ENCODE measurements at regions not wholly inside any gene's neighbourhood (a gene's known extent, or its start where the extent isn't known, plus 50 kb on each side); places are given as distances from the start of the nearest gene placed in this dataset.

DNA sequence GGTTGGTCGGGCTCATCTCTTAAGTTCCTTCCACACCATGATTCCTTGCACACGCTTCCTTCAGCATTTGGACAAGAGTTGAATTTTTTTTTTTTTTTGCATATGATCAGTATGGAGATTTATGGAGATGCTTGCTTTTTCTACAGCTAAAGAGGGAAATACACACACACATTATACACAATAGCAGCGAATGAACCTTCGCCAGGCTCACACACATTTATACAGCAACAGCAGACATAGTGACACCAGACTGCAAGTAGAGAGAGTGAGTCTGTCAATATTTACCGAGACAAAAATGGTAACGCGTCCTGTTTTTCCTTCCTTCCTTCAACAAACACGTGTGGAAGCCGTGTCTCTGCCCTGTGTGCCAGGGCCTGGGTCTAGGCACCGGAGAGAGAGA is 897.9 kb downstream of the BCL11B start:
- TF ChIP-seq SPI1 (IDR thresholded peaks at IDR 0.05; ENCODE audit: low read depth, low read length) (no peak), PAX5 (IDR thresholded peaks at IDR 0.05; ENCODE audit: insufficient read depth, low read length, severe bottlenecking) (no peak), POLR2AphosphoS5 (IDR thresholded peaks at IDR 0.05; ENCODE audit: low read depth, low read length) (no peak), POLR2A (IDR thresholded peaks at IDR 0.05; ENCODE audit: low read depth, low read length) (no peak), POU2F2 (IDR thresholded peaks at IDR 0.05; ENCODE audit: low read depth, low read length) (no peak)
- no peak for FAIRE-seq
- no peak for DNase-seq (ENCODE audit: insufficient read length, low spot score)

DNA sequence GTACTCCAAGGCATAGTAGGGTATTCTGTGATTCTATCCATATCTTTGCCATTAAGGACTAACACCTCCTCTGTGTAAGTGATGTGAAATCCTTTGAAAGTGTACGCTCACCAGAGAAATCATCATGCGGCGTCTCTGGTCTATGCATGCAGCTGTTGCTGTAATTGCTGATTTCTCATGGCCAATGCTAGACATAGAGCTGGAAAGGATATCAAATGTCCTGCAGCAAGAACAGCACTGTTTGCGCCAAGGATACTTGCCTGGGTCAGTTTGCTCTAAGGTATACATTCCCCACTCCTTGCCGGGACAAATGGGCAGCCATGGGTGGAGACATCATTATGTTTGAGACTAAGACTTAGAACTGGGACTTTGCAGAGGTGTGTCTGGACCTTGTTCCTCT is 896.4 kb downstream of the BCL11B start:
- DNase-seq (ENCODE audit: insufficient read length, low spot score) = no peak
- FAIRE-seq = no peak
- no peak for TF ChIP-seq PAX5 (IDR thresholded peaks at IDR 0.05; ENCODE audit: insufficient read depth, low read length, severe bottlenecking)
- no peak for TF ChIP-seq TAF1 (IDR thresholded peaks at IDR 0.05; ENCODE audit: low read depth, low read length)
- no peak for TF ChIP-seq POU2F2 (IDR thresholded peaks at IDR 0.05; ENCODE audit: low read depth, low read length)
- TF ChIP-seq SPI1 (IDR thresholded peaks at IDR 0.05; ENCODE audit: low read depth, low read length) = no peak
- no peak for TF ChIP-seq POLR2A (IDR thresholded peaks at IDR 0.05; ENCODE audit: low read depth, low read length)
- TF ChIP-seq POLR2AphosphoS5 (IDR thresholded peaks at IDR 0.05; ENCODE audit: low read depth, low read length) = no peak

DNA sequence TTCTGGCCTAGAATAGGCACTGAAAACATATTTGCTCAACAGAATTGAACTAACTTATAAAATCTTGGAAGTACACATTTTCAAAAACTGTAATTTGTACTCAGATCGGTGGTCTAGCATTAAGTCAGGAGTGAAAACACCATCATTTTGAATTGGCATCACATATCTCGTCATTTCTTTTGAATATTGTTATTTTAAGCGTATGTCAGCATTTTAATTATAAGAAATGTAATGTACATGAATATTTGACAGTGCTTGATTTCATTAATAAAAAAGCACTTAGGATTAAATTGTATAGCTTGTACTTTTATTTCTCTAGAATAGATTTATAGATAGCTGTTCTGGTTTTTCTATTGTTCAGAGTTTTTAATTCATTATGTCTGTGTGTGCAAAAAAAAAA is 892.2 kb downstream of the BCL11B start:
- TF ChIP-seq SPI1 (IDR thresholded peaks at IDR 0.05; ENCODE audit: low read depth, low read length) (no peak), POLR2A (IDR thresholded peaks at IDR 0.05; ENCODE audit: low read depth, low read length) (no peak), POU2F2 (IDR thresholded peaks at IDR 0.05; ENCODE audit: low read depth, low read length) (no peak), TAF1 (IDR thresholded peaks at IDR 0.05; ENCODE audit: low read depth, low read length) (no peak), PAX5 (IDR thresholded peaks at IDR 0.05; ENCODE audit: insufficient read depth, low read length, severe bottlenecking) (no peak), POLR2AphosphoS5 (IDR thresholded peaks at IDR 0.05; ENCODE audit: low read depth, low read length) (no peak)
- no peak for DNase-seq (ENCODE audit: insufficient read length, low spot score)

DNA sequence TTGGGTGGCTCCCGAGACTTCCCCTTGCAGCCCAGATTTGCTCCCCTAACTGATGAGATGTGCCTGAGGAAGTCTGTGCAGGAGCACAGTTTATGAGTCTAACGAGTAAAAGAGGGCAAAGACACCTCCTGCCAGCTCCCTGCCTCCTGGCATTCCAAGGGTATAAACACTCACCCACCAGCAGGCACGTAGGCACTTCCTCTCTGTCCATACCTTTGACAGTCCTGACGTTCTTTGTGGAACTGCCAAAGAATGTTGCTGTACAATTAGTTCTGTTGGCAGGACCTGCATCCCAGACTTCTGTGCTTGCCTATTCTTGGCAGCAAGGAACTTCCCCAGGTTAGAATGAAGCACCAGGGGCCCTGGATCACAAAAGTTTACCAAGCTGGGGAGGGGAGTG is 889.3 kb downstream of the BCL11B start:
- DNase-seq (ENCODE audit: insufficient read length, low spot score) = no peak
- TF ChIP-seq SPI1 (IDR thresholded peaks at IDR 0.05; ENCODE audit: low read depth, low read length) (no peak), POLR2A (IDR thresholded peaks at IDR 0.05; ENCODE audit: low read depth, low read length) (no peak), POLR2AphosphoS5 (IDR thresholded peaks at IDR 0.05; ENCODE audit: low read depth, low read length) (no peak), TAF1 (IDR thresholded peaks at IDR 0.05; ENCODE audit: low read depth, low read length) (no peak), PAX5 (IDR thresholded peaks at IDR 0.05; ENCODE audit: insufficient read depth, low read length, severe bottlenecking) (no peak), POU2F2 (IDR thresholded peaks at IDR 0.05; ENCODE audit: low read depth, low read length) (no peak)
- FAIRE-seq = no peak

More for the DNA sequence above, 892.2 kb downstream of the BCL11B start:
- no peak for FAIRE-seq

DNA sequence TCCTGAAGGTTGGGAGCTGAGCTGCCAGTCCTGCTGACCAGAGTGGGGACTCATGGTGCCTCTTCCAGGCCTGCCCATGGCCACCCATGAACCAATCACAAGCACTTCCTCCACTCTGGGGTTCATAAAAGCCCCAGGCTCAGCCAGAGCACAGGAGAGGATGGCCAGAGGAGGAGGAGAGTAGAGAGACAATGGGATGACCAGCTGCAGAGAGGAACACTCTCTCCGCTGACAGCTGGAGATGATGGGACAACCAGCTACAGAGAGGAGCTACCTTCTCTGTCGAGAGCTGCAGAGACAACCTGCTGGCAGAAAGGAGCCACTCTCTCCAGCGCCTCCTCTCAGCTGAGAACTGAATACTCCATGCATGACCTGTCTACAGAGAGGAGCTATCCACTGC is 886.1 kb downstream of the BCL11B start:
- TF ChIP-seq SPI1 (IDR thresholded peaks at IDR 0.05; ENCODE audit: low read depth, low read length) (no peak), POLR2A (IDR thresholded peaks at IDR 0.05; ENCODE audit: low read depth, low read length) (no peak), POU2F2 (IDR thresholded peaks at IDR 0.05; ENCODE audit: low read depth, low read length) (no peak), TAF1 (IDR thresholded peaks at IDR 0.05; ENCODE audit: low read depth, low read length) (no peak), PAX5 (IDR thresholded peaks at IDR 0.05; ENCODE audit: insufficient read depth, low read length, severe bottlenecking) (no peak), POLR2AphosphoS5 (IDR thresholded peaks at IDR 0.05; ENCODE audit: low read depth, low read length) (no peak)
- DNase-seq (ENCODE audit: insufficient read length, low spot score) (no peak), FAIRE-seq (no peak)

DNA sequence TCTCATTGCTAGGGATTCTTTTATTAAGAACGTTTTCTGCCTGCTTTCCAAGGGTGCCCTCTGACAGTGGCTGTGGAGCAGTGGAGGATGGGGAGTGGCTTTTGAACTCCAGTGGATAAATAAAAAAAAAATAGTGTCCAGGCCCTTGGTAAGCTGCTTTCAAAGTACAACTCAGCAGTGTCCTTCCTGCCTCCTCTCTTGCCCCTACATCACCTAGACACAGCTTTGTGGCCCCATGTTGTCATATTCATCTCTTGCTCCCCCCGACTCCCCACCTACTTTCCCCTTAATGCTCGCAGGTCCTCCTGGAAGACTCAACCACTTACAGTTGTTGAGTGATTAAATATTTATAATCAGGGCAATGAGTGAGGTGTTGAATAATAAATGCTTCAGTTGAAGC is 880.9 kb downstream of the BCL11B start:
- DNase-seq (ENCODE audit: insufficient read length, low spot score) = no peak
- no peak for FAIRE-seq
- TF ChIP-seq POLR2AphosphoS5 (IDR thresholded peaks at IDR 0.05; ENCODE audit: low read depth, low read length) (no peak), TAF1 (IDR thresholded peaks at IDR 0.05; ENCODE audit: low read depth, low read length) (no peak), POLR2A (IDR thresholded peaks at IDR 0.05; ENCODE audit: low read depth, low read length) (no peak), PAX5 (IDR thresholded peaks at IDR 0.05; ENCODE audit: insufficient read depth, low read length, severe bottlenecking) (no peak), SPI1 (IDR thresholded peaks at IDR 0.05; ENCODE audit: low read depth, low read length) (no peak), POU2F2 (IDR thresholded peaks at IDR 0.05; ENCODE audit: low read depth, low read length) (no peak)

DNA sequence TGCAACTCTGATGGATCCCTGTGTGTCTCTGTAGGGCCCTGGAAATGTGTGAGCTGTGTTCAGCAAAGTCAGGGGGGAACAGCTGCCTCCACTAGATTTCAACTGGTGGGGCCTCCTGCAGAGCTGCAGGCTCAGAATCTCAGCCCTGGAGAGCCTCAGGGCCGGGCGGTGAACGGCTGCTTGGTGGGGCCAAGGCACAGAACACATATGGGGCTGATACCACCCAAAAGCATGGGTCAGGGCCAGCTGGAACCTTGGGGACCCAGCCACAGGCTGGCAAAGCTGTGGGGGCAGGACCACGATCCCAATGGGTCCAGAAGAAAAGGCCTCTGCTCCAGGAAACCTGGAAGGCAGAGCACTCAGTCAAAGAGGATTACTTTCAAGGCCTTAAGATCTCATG is 878.5 kb downstream of the BCL11B start:
- no peak for FAIRE-seq
- DNase-seq (ENCODE audit: insufficient read length, low spot score) = no peak
- TF ChIP-seq POLR2AphosphoS5 (IDR thresholded peaks at IDR 0.05; ENCODE audit: low read depth, low read length) (no peak), POU2F2 (IDR thresholded peaks at IDR 0.05; ENCODE audit: low read depth, low read length) (no peak), POLR2A (IDR thresholded peaks at IDR 0.05; ENCODE audit: low read depth, low read length) (no peak), PAX5 (IDR thresholded peaks at IDR 0.05; ENCODE audit: insufficient read depth, low read length, severe bottlenecking) (no peak), TAF1 (IDR thresholded peaks at IDR 0.05; ENCODE audit: low read depth, low read length) (no peak), SPI1 (IDR thresholded peaks at IDR 0.05; ENCODE audit: low read depth, low read length) (no peak)

DNA sequence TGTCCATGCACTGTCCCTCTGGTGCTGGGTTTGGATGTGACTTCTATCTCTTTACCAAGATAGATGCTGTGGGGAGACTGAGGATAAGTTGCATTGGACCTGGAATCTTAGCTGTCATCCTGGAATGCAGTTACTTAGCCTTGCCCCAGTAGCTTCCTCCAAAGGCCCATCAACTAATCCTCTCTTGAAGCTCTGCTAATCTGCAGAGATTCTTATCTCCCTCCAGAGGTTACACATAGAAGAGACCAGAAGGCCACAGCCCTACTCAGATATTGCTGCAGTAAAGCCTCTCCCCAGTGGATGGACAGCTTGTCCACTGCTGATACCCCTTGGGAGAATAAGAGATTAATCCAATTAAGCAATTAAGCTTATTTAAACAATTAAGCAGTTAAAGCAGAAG is 867.2 kb downstream of the BCL11B start:
- DNase-seq (ENCODE audit: insufficient read length, low spot score) (no peak), FAIRE-seq (no peak)
- no peak for TF ChIP-seq TAF1 (IDR thresholded peaks at IDR 0.05; ENCODE audit: low read depth, low read length)
- TF ChIP-seq POLR2AphosphoS5 (IDR thresholded peaks at IDR 0.05; ENCODE audit: low read depth, low read length) = no peak
- TF ChIP-seq PAX5 (IDR thresholded peaks at IDR 0.05; ENCODE audit: insufficient read depth, low read length, severe bottlenecking) = no peak
- TF ChIP-seq SPI1 (IDR thresholded peaks at IDR 0.05; ENCODE audit: low read depth, low read length) = no peak
- TF ChIP-seq POLR2A (IDR thresholded peaks at IDR 0.05; ENCODE audit: low read depth, low read length) = no peak
- no peak for TF ChIP-seq POU2F2 (IDR thresholded peaks at IDR 0.05; ENCODE audit: low read depth, low read length)

DNA sequence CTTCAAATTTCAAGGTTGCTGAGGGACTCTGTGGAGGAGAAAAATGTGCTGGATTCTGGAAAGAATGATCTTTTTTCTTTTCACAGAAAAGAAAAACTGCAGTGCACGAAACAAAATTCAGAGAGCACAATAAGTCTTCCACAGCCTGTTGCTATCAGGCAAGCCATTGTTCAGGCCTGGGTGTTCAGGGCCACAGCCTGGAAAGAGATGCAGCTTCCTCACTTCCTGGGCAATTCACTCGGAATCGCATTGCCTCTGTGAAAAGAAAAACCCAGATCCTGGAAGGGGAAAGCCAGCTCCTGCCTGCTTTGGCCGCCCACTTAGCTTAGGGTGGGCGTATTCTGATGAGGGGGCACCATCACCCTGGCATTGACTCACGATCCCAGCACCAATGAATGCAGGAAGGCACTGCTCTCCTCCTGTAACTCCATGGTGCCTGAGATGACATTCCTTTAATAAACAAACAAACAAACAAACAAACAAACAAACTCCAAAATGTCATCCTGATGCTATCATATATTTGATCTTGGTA is 863.9 kb downstream of the BCL11B start:
- DNase-seq (ENCODE audit: insufficient read length, low spot score) (no peak), FAIRE-seq (no peak)
- TF ChIP-seq POLR2A (IDR thresholded peaks at IDR 0.05; ENCODE audit: low read depth, low read length) (no peak), SPI1 (IDR thresholded peaks at IDR 0.05; ENCODE audit: low read depth, low read length) (no peak), PAX5 (IDR thresholded peaks at IDR 0.05; ENCODE audit: insufficient read depth, low read length, severe bottlenecking) (no peak), TAF1 (IDR thresholded peaks at IDR 0.05; ENCODE audit: low read depth, low read length) (no peak), POU2F2 (IDR thresholded peaks at IDR 0.05; ENCODE audit: low read depth, low read length) (no peak), POLR2AphosphoS5 (IDR thresholded peaks at IDR 0.05; ENCODE audit: low read depth, low read length) (no peak)

DNA sequence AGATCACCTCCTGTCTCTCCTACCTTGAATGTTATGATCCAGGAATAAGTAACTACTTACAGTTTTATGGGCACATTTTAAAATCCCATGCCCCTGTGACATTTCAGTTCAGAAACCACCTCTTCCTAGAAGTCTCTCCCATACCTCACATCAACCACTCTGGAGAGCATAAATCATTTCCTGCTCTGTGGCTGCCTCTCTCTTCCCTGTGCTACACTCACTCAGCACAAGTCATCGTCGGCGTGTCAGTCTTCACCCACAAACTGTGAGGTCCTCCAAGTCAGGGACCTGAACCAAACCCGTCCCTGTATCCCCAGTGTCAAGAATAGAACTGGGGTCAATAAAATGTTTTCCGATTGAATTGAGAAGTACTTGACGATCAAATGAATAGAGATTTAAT is 863.3 kb downstream of the BCL11B start:
- TF ChIP-seq SPI1 (IDR thresholded peaks at IDR 0.05; ENCODE audit: low read depth, low read length) = no peak
- TF ChIP-seq TAF1 (IDR thresholded peaks at IDR 0.05; ENCODE audit: low read depth, low read length) = no peak
- TF ChIP-seq POLR2A (IDR thresholded peaks at IDR 0.05; ENCODE audit: low read depth, low read length) = no peak
- no peak for TF ChIP-seq POU2F2 (IDR thresholded peaks at IDR 0.05; ENCODE audit: low read depth, low read length)
- no peak for TF ChIP-seq POLR2AphosphoS5 (IDR thresholded peaks at IDR 0.05; ENCODE audit: low read depth, low read length)
- no peak for TF ChIP-seq PAX5 (IDR thresholded peaks at IDR 0.05; ENCODE audit: insufficient read depth, low read length, severe bottlenecking)
- no peak for FAIRE-seq

More for the DNA sequence above, 863.3 kb downstream of the BCL11B start:
- DNase-seq (ENCODE audit: insufficient read length, low spot score) = no peak

All from GM12891 (cell line).